ENCODE measurements at regions not wholly inside any gene's neighbourhood (a gene's known extent, or its start where the extent isn't known, plus 50 kb on each side); places are given as distances from the start of the nearest gene placed in this dataset.
A peak's percentile ranks its signal among the peaks of the same experiment; 100 is the strongest.
"Not testable (repeated sequence)": the region's sequence is repeated elsewhere in the genome, so short reads cannot be mapped to it uniquely, and the experiment has no call there.

- DNase-seq (ENCODE audit: low spot score) (no peak), FAIRE-seq (no peak)
Observed at GRCh38 chr1:181192316-181192715, 103.8 kb downstream of the IER5 start.

- FAIRE-seq (no peak), DNase-seq (ENCODE audit: low spot score) (no peak)
Observed at GRCh38 chr1:181202986-181203555, 114.6 kb downstream of the IER5 start.

- DNase-seq (ENCODE audit: low spot score) (no peak), FAIRE-seq (no peak)
Observed at GRCh38 chr1:181204530-181204929, 116.0 kb downstream of the IER5 start.

- DNase-seq (ENCODE audit: low spot score) (no peak), FAIRE-seq (no peak)
Observed at GRCh38 chr1:181205901-181206300, 117.4 kb downstream of the IER5 start.

- FAIRE-seq: no peak
- DNase-seq (ENCODE audit: low spot score): no peak
Observed at GRCh38 chr1:181206513-181206912, 118.0 kb downstream of the IER5 start.

GRCh38 chr1:181206979-181207790, 118.7 kb downstream of the IER5 start:
- FAIRE-seq (no peak), DNase-seq (ENCODE audit: low spot score) (no peak)

- FAIRE-seq (no peak), DNase-seq (ENCODE audit: low spot score) (no peak)
Observed at GRCh38 chr1:181208083-181208482, 119.6 kb downstream of the IER5 start.

GRCh38 chr1:181208967-181209366, 120.5 kb downstream of the IER5 start:
- FAIRE-seq: no peak
- no peak for DNase-seq (ENCODE audit: low spot score)

- FAIRE-seq: no peak
- no peak for DNase-seq (ENCODE audit: low spot score)
Observed at GRCh38 chr1:181213056-181213455, 124.6 kb downstream of the IER5 start.

GRCh38 chr1:181216591-181216994, 128.1 kb downstream of the IER5 start:
- DNase-seq (ENCODE audit: low spot score): no peak
- no peak for FAIRE-seq

- DNase-seq (ENCODE audit: low spot score) (no peak), FAIRE-seq (no peak)
Observed at GRCh38 chr1:181219938-181220337, 131.4 kb downstream of the IER5 start.

GRCh38 chr1:181221078-181221477, 132.6 kb downstream of the IER5 start:
- FAIRE-seq (no peak), DNase-seq (ENCODE audit: low spot score) (no peak)

GRCh38 chr1:181222972-181223505, 134.5 kb downstream of the IER5 start:
- DNase-seq (ENCODE audit: low spot score): no peak

GRCh38 chr1:181226728-181227127, 138.2 kb downstream of the IER5 start:
- DNase-seq (ENCODE audit: low spot score); FAIRE-seq: not testable (repeated sequence)

More at GRCh38 chr1:181222972-181223505, 134.5 kb downstream of the IER5 start:
- FAIRE-seq: no peak

- no peak for FAIRE-seq
- DNase-seq (ENCODE audit: low spot score): no peak
Observed at GRCh38 chr1:181239086-181239485, 150.6 kb downstream of the IER5 start.

- FAIRE-seq: not testable (repeated sequence)
Observed at GRCh38 chr1:181246320-181246719, 157.8 kb downstream of the IER5 start.

GRCh38 chr1:181248361-181248760, 159.9 kb downstream of the IER5 start:
- FAIRE-seq: not testable (repeated sequence)

More at GRCh38 chr1:181246320-181246719, 157.8 kb downstream of the IER5 start:
- DNase-seq (ENCODE audit: low spot score): not testable (repeated sequence)

GRCh38 chr1:181249186-181249585, 160.7 kb downstream of the IER5 start:
- DNase-seq (ENCODE audit: low spot score) (no peak), FAIRE-seq (no peak)

More at GRCh38 chr1:181248361-181248760, 159.9 kb downstream of the IER5 start:
- DNase-seq (ENCODE audit: low spot score): not testable (repeated sequence)

- no peak for DNase-seq (ENCODE audit: low spot score)
- FAIRE-seq: no peak
Observed at GRCh38 chr1:181250038-181250437, 161.5 kb downstream of the IER5 start.

GRCh38 chr1:181251001-181251712, 162.7 kb downstream of the IER5 start:
- DNase-seq (ENCODE audit: low spot score): peak; percentile 36

GRCh38 chr1:181251713-181252075, 163.2 kb downstream of the IER5 start:
- DNase-seq (ENCODE audit: low spot score): no peak

More at GRCh38 chr1:181251001-181251712, 162.7 kb downstream of the IER5 start:
- no peak for FAIRE-seq

GRCh38 chr1:181253601-181254000, 165.1 kb downstream of the IER5 start:
- DNase-seq (ENCODE audit: low spot score); FAIRE-seq: not testable (repeated sequence)

More at GRCh38 chr1:181251713-181252075, 163.2 kb downstream of the IER5 start:
- FAIRE-seq: no peak
